OCI-LY1 (cell line): ENCODE measurements at regions not wholly inside any gene's neighbourhood (a gene's known extent, or its start where the extent isn't known, plus 50 kb on each side); places are given as distances from the start of the nearest gene placed in this dataset.

Source experiments
- EZH2 ChIP-seq: fragments of 200-600 bp; sonication (generic), shearing (Covaris generic); IDR thresholded peaks from 2 replicates; pipeline ENCODE4 v1.8.0; 2017; ENCODE audit warnings: borderline replicate concordance, mixed run types, mild to moderate bottlenecking, antibody characterized with exemption, low read length, moderate library complexity, mixed read lengths
- TF ChIP-seq, protein P1 (sequence below): fragments of 200-600 bp; sonication (generic), shearing (Covaris generic); IDR thresholded peaks from 2 replicates; pipeline ENCODE4 v1.5.1; 2017; ENCODE audit warnings: mild to moderate bottlenecking, antibody characterized with exemption, low read length, moderate library complexity, mixed read lengths

- TF ChIP-seq, protein P1, sequence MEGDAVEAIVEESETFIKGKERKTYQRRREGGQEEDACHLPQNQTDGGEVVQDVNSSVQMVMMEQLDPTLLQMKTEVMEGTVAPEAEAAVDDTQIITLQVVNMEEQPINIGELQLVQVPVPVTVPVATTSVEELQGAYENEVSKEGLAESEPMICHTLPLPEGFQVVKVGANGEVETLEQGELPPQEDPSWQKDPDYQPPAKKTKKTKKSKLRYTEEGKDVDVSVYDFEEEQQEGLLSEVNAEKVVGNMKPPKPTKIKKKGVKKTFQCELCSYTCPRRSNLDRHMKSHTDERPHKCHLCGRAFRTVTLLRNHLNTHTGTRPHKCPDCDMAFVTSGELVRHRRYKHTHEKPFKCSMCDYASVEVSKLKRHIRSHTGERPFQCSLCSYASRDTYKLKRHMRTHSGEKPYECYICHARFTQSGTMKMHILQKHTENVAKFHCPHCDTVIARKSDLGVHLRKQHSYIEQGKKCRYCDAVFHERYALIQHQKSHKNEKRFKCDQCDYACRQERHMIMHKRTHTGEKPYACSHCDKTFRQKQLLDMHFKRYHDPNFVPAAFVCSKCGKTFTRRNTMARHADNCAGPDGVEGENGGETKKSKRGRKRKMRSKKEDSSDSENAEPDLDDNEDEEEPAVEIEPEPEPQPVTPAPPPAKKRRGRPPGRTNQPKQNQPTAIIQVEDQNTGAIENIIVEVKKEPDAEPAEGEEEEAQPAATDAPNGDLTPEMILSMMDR = no peak
- no peak for TF ChIP-seq EZH2
These were observed 194.5 kb upstream of the C14orf180 start for GRCh38 chr14:104385111-104385510.
